ENCODE measurements at regions not wholly inside any gene's neighbourhood (a gene's known extent, or its start where the extent isn't known, plus 50 kb on each side); places are given as distances from the start of the nearest gene placed in this dataset.

DNA sequence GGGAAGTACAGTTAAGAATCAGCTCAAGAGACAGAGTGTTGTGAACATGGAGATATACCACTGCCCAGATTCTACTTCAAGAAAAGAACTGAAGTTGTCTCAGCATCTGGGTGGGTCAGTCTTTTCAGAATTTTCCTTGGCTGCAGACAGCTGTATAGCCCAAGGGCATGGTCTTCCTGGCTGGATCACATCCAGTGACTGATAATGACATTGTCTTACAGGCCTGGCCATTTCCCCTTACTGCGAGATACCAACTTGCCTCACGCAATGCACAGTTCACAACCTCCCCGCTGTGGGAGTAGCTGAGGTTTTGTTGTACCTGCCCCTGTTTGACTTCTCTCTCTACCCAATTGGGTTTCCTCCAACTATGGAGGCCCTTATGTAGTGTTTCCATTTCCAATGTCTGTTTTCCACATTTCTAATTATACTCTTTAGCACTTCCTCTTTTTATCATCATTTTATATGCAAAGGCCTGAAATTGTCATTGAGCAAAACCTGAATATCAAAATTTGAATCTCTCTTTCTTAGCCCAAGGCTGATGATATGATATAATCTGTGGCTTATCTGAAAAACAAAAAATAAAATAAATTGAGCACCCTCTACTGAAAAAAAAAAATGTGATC, 209.1 kb downstream of the NAF1 start:
- Histone ChIP-seq H3K27ac (ENCODE audit: low read depth, low read length) (no peak overlapping the region), H2AFZ (ENCODE audit: low read depth, low read length, severe bottlenecking) (no peak overlapping the region), H3K9me3 (ENCODE audit: insufficient read depth, low read length) (no peaks in the 10 kb centered on the region), H4K20me1 (ENCODE audit: low read depth, low read length) (no peaks in the 10 kb centered on the region), H3K36me3 (ENCODE audit: low read length) (no peaks in the 10 kb centered on the region), H3K27me3 (ENCODE audit: low read length) (no peaks in the 10 kb centered on the region), H3K9me2 (replicated peaks; ENCODE audit: insufficient read depth, low read length) (no peaks in the 10 kb centered on the region), H3K9ac (ENCODE audit: low read length) (no peak overlapping the region), H3F3A (ENCODE audit: insufficient read depth) (no peaks in the 10 kb centered on the region), H3K4me2 (ENCODE audit: low read depth, low read length, poor library complexity, severe bottlenecking) (no peak overlapping the region), H3K4me3 (ENCODE audit: insufficient read depth, low read length, poor library complexity, severe bottlenecking) (no peak overlapping the region), H3K79me2 (ENCODE audit: insufficient read depth, low read length) (no peaks in the 10 kb centered on the region)
- TF ChIP-seq, protein P1, sequence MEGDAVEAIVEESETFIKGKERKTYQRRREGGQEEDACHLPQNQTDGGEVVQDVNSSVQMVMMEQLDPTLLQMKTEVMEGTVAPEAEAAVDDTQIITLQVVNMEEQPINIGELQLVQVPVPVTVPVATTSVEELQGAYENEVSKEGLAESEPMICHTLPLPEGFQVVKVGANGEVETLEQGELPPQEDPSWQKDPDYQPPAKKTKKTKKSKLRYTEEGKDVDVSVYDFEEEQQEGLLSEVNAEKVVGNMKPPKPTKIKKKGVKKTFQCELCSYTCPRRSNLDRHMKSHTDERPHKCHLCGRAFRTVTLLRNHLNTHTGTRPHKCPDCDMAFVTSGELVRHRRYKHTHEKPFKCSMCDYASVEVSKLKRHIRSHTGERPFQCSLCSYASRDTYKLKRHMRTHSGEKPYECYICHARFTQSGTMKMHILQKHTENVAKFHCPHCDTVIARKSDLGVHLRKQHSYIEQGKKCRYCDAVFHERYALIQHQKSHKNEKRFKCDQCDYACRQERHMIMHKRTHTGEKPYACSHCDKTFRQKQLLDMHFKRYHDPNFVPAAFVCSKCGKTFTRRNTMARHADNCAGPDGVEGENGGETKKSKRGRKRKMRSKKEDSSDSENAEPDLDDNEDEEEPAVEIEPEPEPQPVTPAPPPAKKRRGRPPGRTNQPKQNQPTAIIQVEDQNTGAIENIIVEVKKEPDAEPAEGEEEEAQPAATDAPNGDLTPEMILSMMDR (IDR thresholded peaks at IDR 0.05; ENCODE audit: insufficient read depth, low read length, poor library complexity, severe bottlenecking): no peak
- no peak for TF ChIP-seq EZH2phosphoT487 (conservative IDR thresholded peaks at IDR 0.05; ENCODE audit: low read length)

DNA sequence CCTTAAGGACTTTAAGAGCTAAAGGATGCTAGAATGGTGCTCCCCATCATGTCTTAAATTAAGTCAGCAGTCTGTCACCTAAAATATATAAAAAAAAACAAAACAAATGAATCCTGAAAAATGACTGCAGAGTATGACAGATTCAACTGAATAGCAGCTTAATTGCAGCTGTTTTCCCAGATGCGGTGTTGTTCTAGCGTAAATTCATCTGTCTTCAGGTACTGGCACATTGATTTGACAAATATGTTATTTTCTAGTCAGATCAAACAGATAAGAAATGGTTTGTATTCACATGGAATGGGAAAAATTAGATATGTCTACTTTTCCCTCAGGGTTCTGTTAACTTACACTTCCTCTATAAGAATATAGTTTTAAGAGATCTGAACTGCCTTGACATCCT, 211.7 kb downstream of the NAF1 start:
- no peaks in the 10 kb centered on the region for H3K27me3 ChIP-seq (ENCODE audit: low read length)
- H2AFZ ChIP-seq (ENCODE audit: low read depth, low read length, severe bottlenecking): no peak overlapping the region
- no peaks in the 10 kb centered on the region for H3K79me2 ChIP-seq (ENCODE audit: insufficient read depth, low read length)
- H3K9me2 ChIP-seq (replicated peaks; ENCODE audit: insufficient read depth, low read length): no peaks in the 10 kb centered on the region
- no peaks in the 10 kb centered on the region for H3F3A ChIP-seq (ENCODE audit: insufficient read depth)
- H3K36me3 ChIP-seq (ENCODE audit: low read length): no peaks in the 10 kb centered on the region
- no peak overlapping the region for H3K27ac ChIP-seq (ENCODE audit: low read depth, low read length)
- TF ChIP-seq, protein P1 (IDR thresholded peaks at IDR 0.05; ENCODE audit: insufficient read depth, low read length, poor library complexity, severe bottlenecking): no peak
- no peak for TF ChIP-seq EZH2phosphoT487 (conservative IDR thresholded peaks at IDR 0.05; ENCODE audit: low read length)
- no peaks in the 10 kb centered on the region for H3K9me3 ChIP-seq (ENCODE audit: insufficient read depth, low read length)
- no peak overlapping the region for H3K4me3 ChIP-seq (ENCODE audit: insufficient read depth, low read length, poor library complexity, severe bottlenecking)
- H4K20me1 ChIP-seq (ENCODE audit: low read depth, low read length): no peaks in the 10 kb centered on the region
- no peak overlapping the region for H3K4me2 ChIP-seq (ENCODE audit: low read depth, low read length, poor library complexity, severe bottlenecking)
- H3K9ac ChIP-seq (ENCODE audit: low read length): no peak overlapping the region

DNA sequence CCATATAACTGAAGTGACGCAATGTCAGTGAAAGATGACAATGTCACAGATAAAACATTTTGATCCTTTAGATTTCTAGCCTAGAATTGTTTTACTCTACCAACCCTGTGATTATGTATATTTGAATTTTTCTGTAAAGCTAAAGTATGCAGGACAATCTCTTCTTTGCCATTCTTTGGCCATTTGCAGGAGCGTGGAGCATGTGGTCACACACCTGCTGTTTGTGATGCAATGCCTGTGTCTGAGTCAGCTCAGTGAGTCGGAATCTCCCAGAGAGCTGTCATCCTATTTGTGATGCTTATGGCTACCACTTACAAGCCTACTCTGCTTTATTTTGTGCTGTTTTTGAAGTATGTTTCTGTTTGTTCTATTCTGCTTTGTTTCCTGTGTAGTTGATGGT, 214.5 kb downstream of the NAF1 start:
- Histone ChIP-seq H3K9ac (ENCODE audit: low read length) (no peak overlapping the region), H3K79me2 (ENCODE audit: insufficient read depth, low read length) (no peaks in the 10 kb centered on the region), H3K27ac (ENCODE audit: low read depth, low read length) (no peak overlapping the region), H3K9me2 (replicated peaks; ENCODE audit: insufficient read depth, low read length) (no peaks in the 10 kb centered on the region), H4K20me1 (ENCODE audit: low read depth, low read length) (no peaks in the 10 kb centered on the region), H3F3A (ENCODE audit: insufficient read depth) (no peaks in the 10 kb centered on the region), H3K36me3 (ENCODE audit: low read length) (no peaks in the 10 kb centered on the region), H3K4me2 (ENCODE audit: low read depth, low read length, poor library complexity, severe bottlenecking) (no peak overlapping the region), H3K9me3 (ENCODE audit: insufficient read depth, low read length) (no peaks in the 10 kb centered on the region), H3K4me3 (ENCODE audit: insufficient read depth, low read length, poor library complexity, severe bottlenecking) (no peak overlapping the region), H2AFZ (ENCODE audit: low read depth, low read length, severe bottlenecking) (no peak overlapping the region), H3K27me3 (ENCODE audit: low read length) (0 out of 2 replicates have a peak, but pooled peaks cover 3% of the 10 kb centered on the region)
- no peak for TF ChIP-seq EZH2phosphoT487 (conservative IDR thresholded peaks at IDR 0.05; ENCODE audit: low read length)
- TF ChIP-seq, protein P1 (IDR thresholded peaks at IDR 0.05; ENCODE audit: insufficient read depth, low read length, poor library complexity, severe bottlenecking): no peak

Measured in SU-DHL-6 (cell line).